HG03196 (cell line): ENCODE measurements at regions not wholly inside any gene's neighbourhood (a gene's known extent, or its start where the extent isn't known, plus 50 kb on each side); places are given as distances from the start of the nearest gene placed in this dataset.
"Not testable (repeated sequence)": the region's sequence is repeated elsewhere in the genome, so short reads cannot be mapped to it uniquely, and the experiment has no call there.

ENCODE experiments used
- ATAC-seq: cut with Tn5 transposase; IDR thresholded peaks from one replicate; pipeline ENCODE4 v1.9.1; 2021; ENCODE audit not compliant: unreplicated experiment

DNA sequence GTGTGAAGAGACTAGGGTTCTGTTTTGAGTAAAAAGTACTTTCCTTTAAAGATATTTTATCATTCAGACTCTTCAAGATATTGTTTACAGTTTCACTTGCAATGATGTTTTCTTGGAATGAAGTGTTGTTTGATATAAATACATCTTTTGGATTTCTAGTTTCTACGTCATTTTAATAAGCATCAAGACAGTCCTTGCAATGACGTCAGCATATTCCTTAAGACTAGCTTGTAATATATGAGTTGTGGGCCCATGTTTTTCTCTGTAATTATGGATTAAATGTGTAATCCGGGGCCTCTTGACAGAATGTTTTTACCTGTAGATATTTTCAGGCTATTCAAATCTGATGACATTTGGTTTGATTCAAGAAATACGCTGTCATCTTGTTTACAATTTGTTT lies 66.1 kb downstream of the RBMX2 start:
- ATAC-seq: no peak

DNA sequence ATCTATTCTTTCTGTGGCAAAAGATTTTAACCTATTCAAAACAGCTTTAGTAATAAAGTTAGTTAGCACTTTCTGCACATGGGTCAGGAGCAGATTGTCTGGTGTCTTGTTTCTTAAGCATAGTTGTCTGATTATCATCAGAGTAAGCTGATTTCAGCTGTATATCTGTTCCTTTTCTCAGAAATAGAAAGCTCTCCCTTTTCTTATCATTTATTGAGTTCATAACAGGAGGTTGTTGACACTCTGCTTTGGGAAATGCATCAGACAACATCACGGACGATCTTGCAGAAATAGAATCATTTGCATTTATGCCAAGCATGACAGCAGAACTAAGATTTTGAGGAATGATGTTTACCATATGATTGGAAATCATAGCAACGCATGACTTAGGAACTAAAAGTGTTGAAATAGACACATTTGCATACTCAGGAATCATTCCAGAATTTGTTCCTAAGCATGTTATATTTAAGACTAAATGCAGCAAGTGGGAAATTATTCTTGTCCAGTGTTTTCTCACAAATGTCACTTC lies 66.7 kb downstream of the RBMX2 start:
- no peak for ATAC-seq

DNA sequence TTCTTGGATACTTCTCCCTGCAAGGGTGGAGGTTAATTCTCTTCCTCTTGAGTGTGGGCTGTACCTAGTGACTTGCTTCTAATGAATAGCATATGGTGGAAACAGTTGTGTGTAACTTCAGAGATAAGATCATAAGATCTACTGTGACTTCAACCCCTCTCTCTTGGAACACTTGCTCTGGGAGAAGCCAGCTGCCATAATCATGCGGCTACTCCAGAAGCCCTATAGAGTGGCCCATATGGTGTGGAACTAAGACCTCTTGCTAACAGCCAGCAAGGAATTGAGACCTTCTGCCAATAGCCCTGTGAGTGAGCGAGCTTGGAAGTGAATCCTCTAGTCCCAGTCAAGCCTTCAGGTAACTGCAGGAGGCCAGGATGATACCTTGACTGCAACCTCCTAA lies 81.1 kb downstream of the RBMX2 start:
- ATAC-seq: no peak

DNA sequence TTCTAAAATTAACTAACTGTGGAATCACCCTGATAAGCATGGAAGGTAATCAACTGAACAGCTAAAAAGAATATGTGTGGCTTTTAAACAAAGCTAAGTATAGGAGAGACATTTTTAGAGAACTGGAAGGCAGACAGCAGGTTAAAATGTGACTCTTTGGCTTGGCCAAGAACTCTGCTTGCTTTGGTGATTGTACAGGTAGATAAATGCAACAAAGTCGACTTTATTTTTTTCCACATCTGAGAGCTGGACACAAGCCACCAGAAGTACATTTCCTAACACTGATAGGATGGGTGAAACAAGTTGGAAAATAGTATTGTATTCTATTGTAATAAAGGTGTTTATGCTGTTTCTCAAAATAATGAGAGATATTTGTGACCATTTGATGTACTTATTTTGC lies 84.1 kb downstream of the RBMX2 start:
- ATAC-seq: no peak

DNA sequence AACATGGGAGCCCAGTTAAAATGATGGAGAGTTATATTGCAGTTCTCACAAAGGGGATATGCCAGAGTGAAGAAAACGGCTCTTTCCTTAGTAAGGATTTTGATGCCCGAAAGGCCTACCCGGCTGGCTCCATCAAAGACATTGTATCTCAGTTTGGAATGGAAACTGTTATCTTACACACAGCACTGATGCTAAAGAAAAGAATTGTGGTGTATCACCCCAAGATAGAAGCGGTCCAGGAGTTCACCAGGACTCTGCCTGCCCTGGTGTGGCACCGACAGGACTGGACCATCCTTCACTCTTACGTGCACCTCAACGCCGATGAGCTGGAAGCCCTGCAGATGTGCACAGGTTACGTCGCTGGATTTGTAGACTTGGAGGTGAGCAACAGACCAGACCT lies 93.7 kb downstream of the RBMX2 start:
- ATAC-seq: not testable (repeated sequence)

DNA sequence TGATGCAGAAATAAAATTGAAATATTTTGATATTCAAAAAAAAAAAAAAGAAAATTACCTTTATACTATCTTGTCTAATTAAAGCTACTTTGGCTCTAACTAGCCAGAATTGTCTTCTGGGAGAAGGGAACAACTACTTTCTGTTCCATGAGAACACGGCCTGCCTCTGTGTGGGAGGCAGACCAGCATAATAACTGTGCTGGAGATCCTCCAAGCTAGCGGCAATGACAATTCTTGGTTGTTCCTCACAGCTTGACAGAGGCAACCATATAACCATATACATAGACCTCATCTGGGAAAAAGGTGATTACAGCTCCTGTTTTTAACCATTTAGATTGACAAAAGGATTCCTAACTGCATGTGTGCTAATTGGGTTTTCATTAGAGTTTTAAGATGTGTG lies 95.7 kb downstream of the RBMX2 start:
- no peak for ATAC-seq

DNA sequence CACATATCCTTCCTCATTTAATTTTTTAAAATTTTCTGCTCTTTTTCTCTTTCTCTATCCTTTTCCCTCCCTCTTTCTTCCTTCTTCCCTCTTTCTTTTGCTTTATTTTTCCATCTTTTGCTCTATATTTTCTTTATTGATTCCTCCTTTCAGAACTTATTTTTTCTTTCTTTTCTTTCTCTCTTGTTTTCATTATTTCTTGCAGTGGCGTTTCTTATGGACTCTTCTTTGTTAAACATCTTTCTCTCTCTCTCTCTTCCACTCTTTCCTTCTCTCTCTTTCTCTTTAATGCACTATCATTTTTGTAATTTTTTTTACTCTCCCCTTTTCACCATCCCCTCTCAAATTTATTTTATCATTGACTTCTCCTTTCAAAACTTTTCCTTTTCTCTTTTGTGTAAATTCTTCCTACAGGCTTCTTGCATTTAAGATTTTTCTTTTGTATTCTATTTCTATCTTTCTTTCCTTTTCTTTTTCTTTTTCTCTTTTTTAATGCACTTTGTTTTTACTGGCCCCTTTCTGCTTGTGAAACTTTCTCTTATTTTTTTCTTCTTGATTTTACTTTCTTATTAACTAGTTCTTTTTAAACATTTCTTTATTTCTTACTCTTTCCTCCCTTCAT lies 97.0 kb downstream of the RBMX2 start:
- ATAC-seq: no peak

DNA sequence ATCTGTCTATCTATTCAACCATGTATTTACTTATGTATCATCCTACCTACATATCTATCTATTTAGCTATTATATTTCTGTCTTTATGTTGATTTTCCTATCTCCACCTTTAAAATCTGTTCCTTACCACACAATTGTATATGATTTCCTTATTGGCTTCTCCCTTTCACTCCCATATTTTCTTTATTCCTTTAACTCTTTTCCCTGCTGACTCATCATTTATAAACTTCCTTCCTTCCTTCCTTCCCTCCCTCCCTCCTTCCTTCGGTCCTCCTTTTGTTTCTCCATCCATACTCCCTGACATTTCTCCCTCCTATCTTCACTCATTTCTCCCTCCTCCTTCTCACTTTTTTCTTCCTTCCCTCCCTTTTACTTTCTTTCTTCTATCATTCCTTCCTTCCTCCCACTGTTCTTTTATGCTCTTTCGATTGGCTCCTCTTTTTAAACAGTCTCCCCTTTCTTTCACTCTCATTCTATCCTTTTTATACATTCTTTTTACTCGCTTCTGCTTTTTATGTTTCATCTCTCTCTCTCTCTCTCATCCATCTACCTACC lies 100.3 kb downstream of the RBMX2 start:
- ATAC-seq: no peak

DNA sequence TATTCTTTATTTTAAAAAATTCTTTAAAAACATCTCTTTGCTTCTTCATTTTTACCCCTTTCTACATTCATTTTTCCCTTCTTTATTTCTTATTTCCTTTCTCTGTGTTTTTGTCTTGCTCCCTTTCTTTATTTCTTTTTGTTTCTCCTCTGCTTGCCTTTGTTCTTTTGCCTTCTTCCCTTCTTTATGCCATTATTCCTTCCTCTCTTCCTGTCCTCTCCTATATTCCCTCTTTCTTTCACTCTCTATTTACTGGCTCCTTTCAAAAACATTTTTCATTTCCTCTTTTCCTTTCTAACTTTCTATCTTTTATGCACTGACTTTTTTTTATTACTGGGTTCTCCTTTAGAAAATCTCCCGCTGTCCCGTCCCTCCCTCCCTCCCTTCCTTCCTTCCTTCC lies 102.2 kb downstream of the RBMX2 start:
- ATAC-seq: no peak

DNA sequence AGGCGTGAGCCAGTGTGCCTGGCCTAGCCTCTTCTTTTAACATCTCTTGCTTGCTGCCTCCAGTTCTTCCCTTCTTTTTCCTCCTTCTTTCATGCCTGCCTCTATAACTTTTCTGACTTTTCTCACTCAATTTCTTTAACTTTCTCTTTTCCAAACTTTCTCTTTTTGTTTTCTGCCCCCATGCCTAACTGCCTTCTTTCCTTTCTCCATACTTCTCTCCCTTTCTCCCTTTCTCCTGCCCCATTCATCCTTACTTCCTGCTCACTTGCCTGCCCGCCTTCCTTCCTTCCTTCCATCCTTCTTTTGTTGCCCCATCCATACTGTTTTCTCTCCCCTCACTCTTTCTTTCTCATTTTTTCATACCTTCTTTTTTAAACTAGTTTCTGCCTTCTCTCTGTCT lies 105.2 kb downstream of the RBMX2 start:
- ATAC-seq: no peak

DNA sequence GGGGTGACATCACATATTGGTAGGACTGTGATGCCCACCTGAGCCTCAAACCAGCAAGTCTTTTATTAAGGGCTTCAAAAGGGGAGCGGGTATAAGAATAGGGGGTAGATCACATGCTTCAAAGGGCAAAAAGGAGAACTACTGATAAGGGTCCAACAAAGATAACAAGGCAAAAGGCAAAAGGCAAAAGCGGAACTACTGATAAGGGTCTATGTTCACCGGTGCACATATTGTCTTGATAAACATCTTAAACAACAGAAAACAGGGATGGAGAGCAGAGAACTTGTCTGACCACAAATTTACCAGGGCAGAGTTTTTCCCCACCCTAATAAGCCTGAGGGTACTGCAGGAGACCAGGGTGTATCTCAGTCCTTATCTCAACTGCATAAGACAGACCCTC lies 110.7 kb downstream of the RBMX2 start:
- ATAC-seq: not testable (repeated sequence)

DNA sequence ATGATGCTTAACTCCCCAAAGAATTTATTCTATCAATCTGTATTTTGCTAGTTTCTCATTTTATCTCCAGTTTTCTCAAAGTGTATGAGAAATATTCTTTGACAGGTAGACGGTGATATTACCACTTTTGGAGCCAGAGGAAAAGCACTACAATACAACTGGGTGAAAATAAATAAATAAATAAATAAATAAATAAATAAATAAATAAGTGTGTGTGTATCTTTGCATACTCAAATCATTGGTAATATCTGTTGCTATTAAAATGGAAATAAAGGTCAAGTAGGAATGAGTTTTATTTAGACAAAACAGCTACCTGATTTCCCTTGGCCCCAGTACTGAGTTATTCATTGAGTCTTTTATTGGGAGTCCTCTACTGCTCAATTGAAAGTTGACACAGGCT lies 114.3 kb downstream of the RBMX2 start:
- ATAC-seq: no peak

DNA sequence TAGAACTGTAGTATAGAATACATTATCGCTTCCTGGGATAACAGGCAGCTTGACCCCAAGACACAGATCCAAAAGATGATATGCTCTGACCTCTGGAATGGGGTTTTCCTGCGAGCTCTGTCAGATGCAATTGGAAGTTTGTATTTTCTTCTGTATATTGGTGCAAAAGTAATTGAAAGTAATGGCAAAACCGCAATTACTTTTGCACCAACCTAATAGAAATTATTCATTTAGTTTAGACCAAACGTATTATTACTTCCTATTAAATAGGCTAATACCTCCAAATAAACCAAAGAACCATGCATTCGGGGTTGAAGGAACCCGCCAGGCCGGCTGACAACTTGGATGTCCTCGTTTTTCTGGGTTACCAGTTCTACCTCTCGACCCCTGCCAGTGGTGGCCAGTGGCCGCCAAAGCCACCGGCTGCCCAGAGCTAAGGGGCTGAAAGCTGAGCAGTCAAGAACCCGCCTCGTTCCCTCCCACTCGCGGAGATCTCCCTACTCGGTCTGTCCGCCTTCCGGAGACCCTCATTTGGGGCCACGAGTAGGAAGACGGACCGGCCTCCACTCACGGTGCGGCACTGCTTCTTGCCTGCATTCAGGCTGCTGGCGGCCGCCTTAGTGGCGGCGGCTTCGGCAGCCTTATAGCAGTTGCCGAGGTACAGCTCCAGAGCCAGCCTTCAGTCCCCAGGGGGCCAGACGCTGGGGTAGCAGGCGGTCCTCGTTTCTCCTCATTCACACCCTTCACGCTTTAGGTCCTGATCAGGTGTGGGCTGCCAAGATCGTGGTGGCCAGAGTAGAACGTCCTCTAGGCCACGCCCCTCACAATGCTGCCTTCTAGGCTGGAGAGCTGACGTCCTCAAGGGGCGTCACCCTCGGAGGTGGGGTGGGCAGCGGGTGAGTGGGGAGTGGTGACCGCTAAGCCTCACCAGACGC lies 121.9 kb downstream of the RBMX2 start:
- no peak for ATAC-seq

DNA sequence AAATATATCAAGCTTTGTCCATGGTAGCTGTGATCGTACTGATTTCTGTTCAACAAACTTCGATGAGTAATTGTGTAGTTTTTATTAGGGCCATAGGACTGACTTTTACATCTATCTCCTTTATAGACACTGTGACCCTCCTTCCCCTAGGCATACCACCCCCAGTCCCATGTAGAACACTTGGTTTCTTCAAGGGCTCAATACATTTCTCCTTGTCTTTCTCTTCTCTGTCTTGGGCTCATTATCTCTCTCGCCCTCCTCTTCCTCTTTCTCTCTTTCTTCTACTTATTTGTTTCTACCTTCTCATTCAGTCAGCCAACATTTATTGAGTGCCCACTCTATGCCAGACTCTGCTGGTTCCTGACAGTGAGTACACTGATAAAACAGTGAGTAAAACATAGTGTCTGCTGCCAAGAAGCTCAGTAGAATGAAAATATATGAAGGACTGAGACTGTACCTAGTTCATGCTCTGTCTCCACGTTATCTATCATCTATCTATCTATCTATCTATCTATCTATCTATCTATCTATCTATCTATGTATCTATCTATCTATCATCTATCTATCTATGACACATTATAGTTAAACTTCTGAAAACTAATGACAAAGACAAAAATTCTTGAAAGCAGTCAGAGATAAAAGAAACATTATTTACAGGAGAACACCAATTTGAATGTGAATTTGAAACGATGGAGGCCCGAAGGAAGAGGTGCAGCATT lies 122.8 kb downstream of the RBMX2 start:
- no peak for ATAC-seq

DNA sequence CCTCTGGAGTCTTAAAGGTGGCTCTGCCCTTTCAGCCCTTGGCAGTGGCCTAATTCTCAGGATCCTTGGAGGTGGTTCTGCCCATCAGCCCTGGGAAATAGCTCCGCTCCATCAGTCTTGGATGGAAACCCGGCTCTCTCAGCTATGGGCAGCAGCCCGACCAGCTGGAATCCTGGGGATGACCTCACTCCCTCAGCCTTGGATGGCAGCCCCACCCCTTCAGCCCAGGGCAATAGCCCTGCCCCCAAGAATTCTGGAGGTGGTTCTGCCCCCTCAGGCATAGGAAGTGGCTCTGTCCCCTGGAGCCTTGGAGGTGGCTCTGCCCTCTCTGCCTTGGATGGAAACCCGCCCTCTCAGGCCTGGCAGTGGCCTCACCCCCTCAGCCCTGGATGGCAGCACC lies 127.7 kb downstream of the RBMX2 start:
- ATAC-seq: no peak

DNA sequence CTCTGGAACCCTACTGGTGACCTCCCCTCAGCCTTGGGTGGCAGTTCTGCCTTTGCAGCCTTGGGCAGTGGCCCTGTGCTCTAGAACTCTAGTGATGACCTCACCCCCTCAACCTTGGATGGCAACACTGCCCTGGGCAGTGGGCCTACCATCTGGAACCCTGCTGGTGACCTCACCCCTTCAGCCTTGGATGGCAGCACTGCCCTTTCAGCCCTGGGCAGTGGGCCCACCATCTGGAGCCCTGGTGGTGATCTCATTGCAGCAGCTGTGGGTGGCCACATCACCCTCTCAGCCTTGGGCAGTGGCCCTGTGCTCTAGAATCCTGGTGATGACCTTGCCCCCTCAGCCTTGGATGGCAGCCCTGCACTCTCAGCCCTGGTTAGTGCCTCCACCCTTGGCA lies 129.3 kb downstream of the RBMX2 start:
- no peak for ATAC-seq

DNA sequence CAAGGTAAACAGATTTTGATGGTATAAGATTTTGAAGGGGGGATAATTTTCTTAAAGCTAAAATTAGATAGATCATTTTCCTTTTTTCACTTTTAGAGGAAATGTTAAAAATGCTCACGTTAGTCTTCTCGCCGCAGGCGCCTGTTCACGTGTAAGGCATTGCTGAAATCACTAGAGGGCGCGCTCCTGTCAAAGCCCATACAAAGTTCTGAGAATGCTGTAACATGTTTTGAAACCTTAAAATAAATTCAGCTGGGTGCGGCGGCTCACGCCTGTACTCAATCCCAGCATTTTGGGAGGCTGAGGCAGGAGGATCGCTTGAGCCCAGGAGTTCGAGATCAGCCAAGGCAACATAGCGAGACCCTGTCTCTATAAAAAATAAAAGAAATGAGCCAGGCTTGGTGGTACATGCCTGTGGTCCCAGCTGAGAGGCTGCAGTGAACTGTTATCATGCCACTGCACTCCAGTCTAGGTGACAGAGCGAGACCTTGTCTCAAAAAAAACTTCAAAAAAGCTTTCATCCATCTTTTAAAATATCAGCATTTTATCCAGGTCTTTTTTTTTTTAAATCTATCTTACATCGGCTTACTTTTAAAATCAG lies 138.0 kb downstream of the RBMX2 start:
- ATAC-seq: no peak

DNA sequence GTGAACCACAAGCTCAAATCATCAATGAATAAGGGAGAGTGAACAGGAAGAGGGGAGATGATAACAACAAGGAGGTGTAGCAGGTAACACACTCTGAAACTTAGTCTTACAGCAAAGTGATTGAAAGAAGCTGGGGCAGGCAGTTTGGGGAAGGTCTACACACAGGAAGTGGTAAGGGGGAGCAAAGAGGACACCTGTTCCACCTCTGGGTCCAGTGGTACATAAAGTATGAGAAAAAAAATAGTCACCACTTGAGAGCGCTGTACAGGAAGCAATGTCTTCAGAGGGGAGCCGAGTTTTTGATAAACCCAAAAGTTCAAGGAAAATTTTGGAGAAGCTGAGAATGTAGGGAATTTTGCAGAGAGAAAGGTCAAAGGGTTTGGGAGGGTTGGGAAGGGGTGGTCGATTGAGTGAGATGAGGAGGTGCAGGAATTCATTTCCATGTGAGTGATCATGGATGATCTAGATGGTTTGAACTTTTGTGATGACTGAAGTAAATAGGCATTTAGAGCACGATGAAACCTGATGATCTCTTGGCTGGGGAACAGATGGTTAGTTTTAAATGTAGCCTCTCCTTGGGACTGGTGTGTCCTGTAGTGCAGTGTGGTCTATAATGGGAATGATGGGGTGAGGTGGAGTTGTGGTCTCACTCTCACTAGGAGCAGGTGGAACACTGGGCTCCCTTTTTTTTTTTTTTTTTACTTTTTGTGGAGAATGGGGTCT lies 142.0 kb downstream of the RBMX2 start:
- ATAC-seq: no peak

DNA sequence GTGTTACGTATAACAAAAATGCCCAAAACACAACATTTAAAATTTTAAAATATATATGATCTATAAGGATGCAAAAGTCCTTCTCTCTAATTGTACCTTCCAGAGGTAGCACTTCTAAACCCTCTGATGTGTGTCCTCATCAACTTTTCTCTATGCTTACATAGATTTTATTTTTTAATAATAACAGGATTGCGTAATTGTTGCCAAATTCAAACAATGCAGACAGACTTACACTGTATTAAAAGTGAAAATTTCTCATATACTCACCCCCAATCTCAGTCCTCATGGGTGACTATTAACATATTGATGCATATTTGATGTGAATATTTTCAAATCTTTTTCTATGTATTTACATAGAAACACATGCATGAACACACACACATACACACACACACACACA lies 144.0 kb downstream of the RBMX2 start:
- no peak for ATAC-seq

DNA sequence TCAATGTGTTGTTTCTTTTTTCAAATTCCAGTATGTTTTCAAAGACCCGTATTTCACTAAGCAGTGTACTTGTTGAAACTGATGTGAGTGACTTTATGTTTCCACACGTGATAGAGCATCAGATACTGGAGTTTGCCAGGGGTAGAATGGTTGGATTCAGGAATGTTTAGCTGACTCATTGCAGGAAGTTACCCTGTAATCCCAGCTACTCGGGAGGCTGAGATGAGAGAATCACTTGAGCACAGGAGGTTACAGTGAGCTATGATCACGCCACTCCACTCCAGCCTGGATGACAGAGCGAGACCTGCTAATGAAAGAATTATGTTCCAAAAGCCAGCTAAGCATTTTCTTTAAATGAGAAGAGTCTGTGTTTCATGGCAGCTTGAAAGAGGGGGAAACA lies 147.6 kb downstream of the RBMX2 start:
- not testable (repeated sequence) for ATAC-seq
